Common myeloid progenitor, CD34-positive (primary cell): ENCODE measurements at regions not wholly inside any gene's neighbourhood (a gene's known extent, or its start where the extent isn't known, plus 50 kb on each side); places are given as distances from the start of the nearest gene placed in this dataset.

Experiments used
- CTCF ChIA-PET: fragments of 350-600 bp; sonication (Branson Sonifier 250); formaldehyde crosslinking; loops from one replicate; lab custom pipeline; 2021; ENCODE audit warnings: antibody characterized with exemption; lab: Charles Lee
- POLR2A ChIA-PET: fragments of 350-600 bp; sonication (Branson Sonifier 250); formaldehyde crosslinking; loops from one replicate; lab custom pipeline; 2021; ENCODE audit warnings: antibody characterized with exemption; lab: Charles Lee
- DNase-seq, 3 donors: peaks; one replicate each; pipeline versions ENCODE4 v3.0.0 to v3.0.0-alpha.2; 2013
- H3K27ac ChIP-seq, 2 experiments: 1 replicate in 1 of 2; 2 replicates in 1 of 2; pipeline ENCODE4 v1.7.0; 2013; ENCODE audit warnings: inconsistent platforms in 2 of 2, low read length in 2 of 2, mild to moderate bottlenecking in 2 of 2, low read depth in 1 of 2, moderate library complexity in 1 of 2; ENCODE audit not compliant: severe bottlenecking in 2 of 2, insufficient read depth in 1 of 2, poor library complexity in 1 of 2
- H3K27me3 ChIP-seq, 5 experiments: replicated peaks in 2 of 5; 1 replicate in 3 of 5; 2 replicates in 2 of 5; pipeline versions ENCODE4 v1.6.1 to v1.7.0; 2013; ENCODE audit warnings: low read length in 4 of 5, mild to moderate bottlenecking in 2 of 5, moderate library complexity in 2 of 5, inconsistent platforms in 1 of 5; ENCODE audit not compliant: insufficient read depth in 5 of 5, control insufficient read depth in 4 of 5
- H3K36me3 ChIP-seq, 4 experiments: 1 replicate in 2 of 4; 2 replicates in 2 of 4; pipeline versions ENCODE4 v1.6.1 to v1.7.0; 2013; ENCODE audit warnings: low read length in 3 of 4, control low read depth in 1 of 4, mild to moderate bottlenecking in 1 of 4; ENCODE audit not compliant: control insufficient read depth in 4 of 4, insufficient read depth in 4 of 4
- H3K4me1 ChIP-seq, 4 experiments: 1 replicate in 3 of 4; 2 replicates in 1 of 4; pipeline versions ENCODE4 v1.6.1 to v1.7.1; 2013; ENCODE audit warnings: low read length in 3 of 4, mild to moderate bottlenecking in 3 of 4, control low read depth in 1 of 4, inconsistent platforms in 1 of 4, moderate library complexity in 1 of 4; ENCODE audit not compliant: control insufficient read depth in 4 of 4, insufficient read depth in 4 of 4; ENCODE audit errors: control extremely low read depth in 1 of 4
- H3K4me3 ChIP-seq, 7 experiments: 1 replicate in 4 of 7; 2 replicates in 3 of 7; pipeline versions ENCODE4 v1.5.1 to v1.7.0; 2013; ENCODE audit warnings: mild to moderate bottlenecking in 7 of 7, low read length in 6 of 7, moderate library complexity in 6 of 7, inconsistent platforms in 2 of 7, low read depth in 2 of 7, control low read depth in 1 of 7; ENCODE audit not compliant: insufficient read depth in 4 of 7, control insufficient read depth in 1 of 7; ENCODE audit errors: extremely low read depth in 1 of 7
- H3K9me3 ChIP-seq, 5 experiments: 1 replicate in 4 of 5; 2 replicates in 1 of 5; pipeline versions ENCODE4 v1.6.1 to v1.7.1; 2013; ENCODE audit warnings: low read length in 4 of 5, mild to moderate bottlenecking in 2 of 5, inconsistent platforms in 1 of 5, low read depth in 1 of 5, moderate library complexity in 1 of 5; ENCODE audit not compliant: control insufficient read depth in 4 of 5, insufficient read depth in 2 of 5; ENCODE audit errors: control extremely low read depth in 1 of 5
- WGBS: methylation state at CpG from one replicate; pipeline ENCODE4 v1.1.5; 2013; ENCODE audit not compliant: insufficient coverage; 5-methylcytosine and 5-hydroxymethylcytosine counted together

GRCh38 chr1:4088676-4089075, 188.6 kb upstream of the C1orf174 start:
- Histone ChIP-seq H3K9me3 (peaks cover 0 to 17% (median 7%) of the 10 kb centered on the region in 5 experiments), H3K4me1 (no peaks in the 10 kb centered on the region), H3K27ac (no peak overlapping the region), H3K4me3 (no peak overlapping the region), H3K36me3 (no peaks in the 10 kb centered on the region), H3K27me3 (peaks cover 0 to 6% (median 0%) of the 10 kb centered on the region in 5 experiments)
- WGBS = 98% methylated on average over 8 of the region's 15 CpGs
- ChIA-PET POLR2A (no interaction called here), CTCF (no interaction called here)
- no peak for DNase-seq

DNA sequence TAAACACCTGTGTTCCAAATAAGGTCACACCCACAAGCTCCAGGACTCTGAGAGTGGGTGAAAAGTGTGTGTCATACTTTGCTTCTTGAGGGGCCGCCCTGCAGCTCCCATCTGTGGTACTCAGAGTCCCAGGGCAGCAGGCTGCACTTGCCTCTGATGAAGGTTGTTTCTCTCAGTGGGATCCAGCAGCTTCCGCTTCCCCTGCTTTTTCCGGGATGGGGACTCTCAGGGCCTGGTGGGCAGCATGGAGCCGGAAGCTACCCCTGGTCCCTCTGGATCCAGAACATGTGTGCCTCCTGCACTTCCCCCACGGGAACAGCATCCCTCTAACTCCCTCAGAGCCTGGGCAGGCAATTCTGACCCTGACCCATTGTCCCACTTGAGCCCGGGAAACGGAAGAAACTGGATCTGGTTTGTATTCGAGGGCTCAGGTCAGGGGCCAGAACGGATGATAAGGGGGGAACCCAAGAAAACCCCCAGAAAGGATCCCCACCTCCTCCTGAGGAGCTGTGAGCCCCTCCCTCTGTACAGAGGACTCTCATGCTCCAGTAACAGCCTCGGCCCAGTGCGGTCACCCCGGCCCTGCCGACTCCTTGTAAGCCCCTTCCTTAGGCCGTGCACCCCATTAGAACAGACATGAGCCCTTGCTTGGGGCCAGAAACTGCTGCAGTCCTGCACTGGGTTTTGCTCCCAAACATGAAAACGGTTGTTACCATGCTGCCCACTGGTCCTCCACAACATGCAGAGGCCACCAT, 189.5 kb upstream of the C1orf174 start:
- ChIA-PET POLR2A (no interaction called here), CTCF (no interaction called here)
- no peak for DNase-seq
- H3K27me3 ChIP-seq = peaks cover 0 to 3% (median 0%) of the 10 kb centered on the region in 5 experiments
- no peaks in the 10 kb centered on the region for H3K36me3 ChIP-seq
- H3K9me3 ChIP-seq = peaks cover 0 to 17% (median 7%) of the 10 kb centered on the region in 5 experiments
- H3K27ac ChIP-seq = no peak overlapping the region
- 90% methylated on average over 14 of the region's 15 CpGs for WGBS
- H3K4me3 ChIP-seq = no peak overlapping the region
- no peaks in the 10 kb centered on the region for H3K4me1 ChIP-seq

- Histone ChIP-seq H3K27me3 (no peaks in the 10 kb centered on the region), H3K9me3 (peaks cover 0 to 18% (median 7%) of the 10 kb centered on the region in 5 experiments), H3K36me3 (no peaks in the 10 kb centered on the region), H3K4me3 (no peak overlapping the region), H3K27ac (no peak overlapping the region), H3K4me1 (no peaks in the 10 kb centered on the region)
- WGBS = 83% methylated on average over 3 of the region's 5 CpGs
- POLR2A ChIA-PET = no interaction called here
- DNase-seq = no peak
- CTCF ChIA-PET = no interaction called here
These were observed 190.5 kb upstream of the C1orf174 start for GRCh38 chr1:4090556-4090955.

GRCh38 chr1:4090976-4091660, 191.0 kb upstream of the C1orf174 start:
- POLR2A ChIA-PET = no interaction called here
- DNase-seq = no peak
- Histone ChIP-seq H3K27me3 (no peaks in the 10 kb centered on the region), H3K4me1 (no peaks in the 10 kb centered on the region), H3K4me3 (no peak overlapping the region), H3K36me3 (no peaks in the 10 kb centered on the region), H3K9me3 (peaks cover 0 to 21% (median 11%) of the 10 kb centered on the region in 5 experiments), H3K27ac (no peak overlapping the region)
- WGBS = 92% methylated on average over 6 of the region's 6 CpGs
- CTCF ChIA-PET = no interaction called here

GRCh38 chr1:4091996-4092395, 191.9 kb upstream of the C1orf174 start:
- CTCF ChIA-PET = no interaction called here
- 100% methylated on average over 6 of the region's 7 CpGs for WGBS
- no peak for DNase-seq
- no peaks in the 10 kb centered on the region for H3K36me3 ChIP-seq
- no peaks in the 10 kb centered on the region for H3K4me1 ChIP-seq
- POLR2A ChIA-PET = no interaction called here
- H3K9me3 ChIP-seq = peaks cover 0 to 22% (median 15%) of the 10 kb centered on the region in 5 experiments
- no peak overlapping the region for H3K27ac ChIP-seq
- no peak overlapping the region for H3K4me3 ChIP-seq
- H3K27me3 ChIP-seq = no peaks in the 10 kb centered on the region

- Histone ChIP-seq H3K36me3 (no peaks in the 10 kb centered on the region), H3K27me3 (no peaks in the 10 kb centered on the region), H3K27ac (no peak overlapping the region), H3K9me3 (peaks cover 0 to 23% (median 15%) of the 10 kb centered on the region in 5 experiments), H3K4me1 (no peaks in the 10 kb centered on the region), H3K4me3 (no peak overlapping the region)
- DNase-seq = no peak
- 100% methylated on average over 3 of the region's 7 CpGs for WGBS
- ChIA-PET POLR2A (no interaction called here), CTCF (no interaction called here)
These were observed 193.9 kb upstream of the C1orf174 start for GRCh38 chr1:4093856-4094565.
